NCI-H1694 (cell line): ENCODE measurements at regions not wholly inside any gene's neighbourhood (a gene's known extent, or its start where the extent isn't known, plus 50 kb on each side); places are given as distances from the start of the nearest gene placed in this dataset.
"Not testable (repeated sequence)": the region's sequence is repeated elsewhere in the genome, so short reads cannot be mapped to it uniquely, and the experiment has no call there.

Experiments used
- DNase-seq: peaks from one replicate; lab custom pipeline; 2025; lab: John Stamatoyannopoulos, UW

GRCh38 chr5:56763711-56764466 lies 51.5 kb upstream of the MAP3K1 start:
- DNase-seq = no peak

GRCh38 chr5:56763182-56763581 lies 52.2 kb upstream of the MAP3K1 start:
- no peak for DNase-seq

DNA sequence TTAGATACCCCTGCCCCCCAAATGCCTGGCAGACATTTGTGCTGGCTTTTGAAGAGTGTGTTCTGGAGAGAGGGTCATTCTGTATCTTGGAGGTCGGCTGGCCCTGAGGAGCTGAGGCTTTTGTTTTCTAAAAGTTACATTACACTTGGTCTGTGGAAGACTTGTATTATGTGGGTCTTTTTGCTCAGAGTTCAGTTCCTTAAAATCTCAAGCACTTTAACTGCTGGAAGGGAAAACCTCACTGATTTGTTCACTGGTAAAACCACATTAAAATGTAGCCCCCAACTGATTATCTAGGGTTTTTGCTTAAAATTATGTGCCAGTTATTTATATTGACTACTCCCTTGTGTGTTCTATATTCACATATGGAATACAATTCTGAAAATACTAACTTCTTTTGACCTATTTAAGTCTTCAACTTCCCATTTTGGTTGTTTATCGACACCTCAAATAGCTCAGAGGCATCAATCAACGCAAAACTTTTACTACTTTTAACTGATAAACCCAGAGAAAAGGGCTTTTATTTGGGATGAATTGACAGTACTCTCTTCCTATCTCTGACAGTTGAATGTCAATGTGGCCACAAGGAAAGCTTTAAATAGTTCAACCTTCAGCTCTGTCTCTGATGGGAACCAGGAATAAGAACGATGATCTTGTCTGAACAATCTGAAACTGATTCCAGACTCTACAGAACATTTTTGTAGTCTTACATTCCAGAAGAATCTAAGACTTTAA lies 54.0 kb upstream of the MAP3K1 start:
- no peak for DNase-seq

- no peak for DNase-seq
Measured at GRCh38 chr5:56760723-56761122, 54.6 kb upstream of the MAP3K1 start.

DNA sequence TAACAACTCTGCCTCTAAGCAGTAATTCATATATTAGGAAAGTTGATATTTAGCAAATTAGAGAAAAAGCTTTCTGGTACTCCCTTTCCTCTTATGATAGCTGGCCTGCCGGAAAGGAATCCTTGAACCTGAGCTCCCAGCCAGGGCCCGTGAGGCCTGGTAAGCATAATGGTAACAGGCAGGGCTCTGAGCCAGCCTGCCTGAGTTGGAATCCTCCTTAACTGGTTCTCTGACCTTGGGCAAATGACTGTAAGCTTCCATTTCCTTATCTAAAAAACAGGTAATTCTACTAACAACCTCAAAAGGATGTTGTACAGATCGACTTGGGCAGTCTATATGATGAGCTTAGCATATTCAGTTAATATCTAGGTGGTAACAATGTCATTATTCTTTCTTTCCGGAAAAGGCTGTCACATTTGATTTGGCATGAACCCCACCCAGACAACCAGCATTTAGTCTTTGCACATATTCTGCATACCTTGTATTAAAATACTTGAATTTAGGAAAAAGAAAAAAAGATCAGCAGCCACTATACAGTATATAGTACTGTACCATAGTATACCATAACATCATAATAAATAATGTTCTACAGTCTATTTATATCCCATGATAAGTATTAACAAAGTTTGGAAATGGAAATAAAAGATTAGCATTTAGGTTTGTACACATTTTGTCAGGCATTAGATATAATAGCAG lies 55.7 kb upstream of the MAP3K1 start:
- no peak for DNase-seq

DNA sequence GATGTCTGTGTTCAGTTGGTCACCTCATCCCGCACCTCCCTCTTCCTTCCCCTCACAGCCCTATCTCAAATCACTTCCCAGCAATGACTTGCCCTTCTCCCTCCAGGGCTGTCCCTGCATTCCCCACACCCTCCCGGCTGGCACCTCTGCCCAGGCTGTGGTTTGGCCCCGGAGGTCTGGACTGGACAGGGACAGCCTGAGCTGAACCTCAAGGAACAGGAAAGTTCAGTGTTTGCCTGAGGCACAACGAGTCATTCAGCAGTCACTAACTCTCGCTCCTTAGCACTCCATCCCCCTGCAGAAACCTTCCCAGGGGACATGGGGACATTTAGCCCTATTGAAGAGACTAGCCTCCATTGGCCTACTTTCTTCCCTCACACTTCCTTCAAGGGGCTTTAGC lies 58.3 kb upstream of the MAP3K1 start:
- no peak for DNase-seq

GRCh38 chr5:56755036-56755555 lies 60.3 kb upstream of the MAP3K1 start:
- no peak for DNase-seq

GRCh38 chr5:56753588-56753987 lies 61.8 kb upstream of the MAP3K1 start:
- not testable (repeated sequence) for DNase-seq

GRCh38 chr5:56751572-56752313 lies 63.6 kb upstream of the MAP3K1 start:
- no peak for DNase-seq

- no peak for DNase-seq
Measured at GRCh38 chr5:56749842-56750241, 65.5 kb upstream of the MAP3K1 start.

DNA sequence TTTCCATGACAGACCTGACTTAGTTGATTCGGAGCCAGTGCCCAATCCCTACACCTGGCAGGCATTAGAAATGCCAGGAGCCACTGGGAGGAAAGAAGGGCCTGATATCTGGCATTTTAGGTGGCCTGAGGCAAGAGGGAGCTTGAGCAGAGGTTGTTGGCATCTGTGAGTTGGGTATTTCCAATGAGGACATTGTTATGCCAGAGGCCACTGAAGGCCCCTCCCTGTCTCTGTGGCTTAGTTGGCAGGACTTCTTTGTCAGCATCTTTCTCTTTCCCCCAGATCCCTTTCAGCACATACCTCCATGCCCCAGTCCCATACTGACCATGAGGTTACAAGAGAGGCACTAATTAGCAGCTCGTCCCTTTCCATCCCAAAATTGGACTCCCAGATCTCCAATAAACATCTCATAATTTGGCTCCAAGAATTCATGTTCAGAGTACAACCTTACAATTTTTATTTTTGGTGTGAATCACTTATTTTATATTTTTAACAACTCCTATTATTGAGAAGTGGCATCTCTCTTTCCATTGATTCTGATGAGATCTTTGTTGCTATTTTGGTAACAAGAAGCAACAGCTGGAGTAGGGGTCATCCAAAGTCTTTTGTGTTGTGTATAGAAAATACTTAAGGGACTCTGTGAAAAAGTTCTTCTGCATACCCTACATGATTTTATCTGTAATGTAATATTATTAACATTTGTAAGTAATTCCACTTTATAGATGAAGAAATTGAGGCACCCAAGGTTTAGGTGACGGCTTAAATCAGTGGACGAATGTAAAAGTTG lies 68.6 kb upstream of the MAP3K1 start:
- no peak for DNase-seq

- no peak for DNase-seq
Measured at GRCh38 chr5:56745864-56746263, 69.5 kb upstream of the MAP3K1 start.

- DNase-seq = no peak
Measured at GRCh38 chr5:56740868-56741267, 74.5 kb upstream of the MAP3K1 start.

GRCh38 chr5:56739990-56740389 lies 75.4 kb upstream of the MAP3K1 start:
- no peak for DNase-seq

DNA sequence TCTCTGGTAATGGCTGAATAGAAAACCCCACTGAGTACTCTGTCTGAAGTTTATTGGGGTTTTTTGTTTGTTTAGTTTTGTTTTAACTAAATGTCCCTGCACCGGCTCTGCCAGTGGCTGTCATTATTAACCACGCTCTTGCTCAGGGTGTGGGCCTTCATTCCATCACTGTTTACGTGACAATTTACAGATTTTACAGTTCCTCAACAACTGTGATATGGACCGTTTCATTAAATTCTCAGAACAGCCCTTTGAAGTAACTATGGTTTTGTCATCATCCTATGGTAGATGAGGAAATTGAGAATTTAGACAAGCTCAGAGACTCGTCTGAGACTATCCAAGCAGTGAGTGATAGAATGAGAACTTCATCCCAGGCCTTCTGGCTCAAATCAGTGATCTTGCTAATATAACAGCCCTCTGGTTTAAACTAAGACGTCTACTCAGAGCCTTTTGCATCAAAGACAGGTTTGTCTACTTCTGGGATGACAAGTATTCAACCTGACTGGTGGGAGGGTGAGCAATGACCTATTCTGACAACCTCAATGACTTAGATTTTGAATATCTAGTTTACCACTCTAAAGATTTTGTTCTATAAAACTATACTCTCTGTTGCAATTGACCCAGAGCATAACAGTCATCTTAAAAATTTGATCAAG lies 77.3 kb upstream of the MAP3K1 start:
- DNase-seq = no peak

DNA sequence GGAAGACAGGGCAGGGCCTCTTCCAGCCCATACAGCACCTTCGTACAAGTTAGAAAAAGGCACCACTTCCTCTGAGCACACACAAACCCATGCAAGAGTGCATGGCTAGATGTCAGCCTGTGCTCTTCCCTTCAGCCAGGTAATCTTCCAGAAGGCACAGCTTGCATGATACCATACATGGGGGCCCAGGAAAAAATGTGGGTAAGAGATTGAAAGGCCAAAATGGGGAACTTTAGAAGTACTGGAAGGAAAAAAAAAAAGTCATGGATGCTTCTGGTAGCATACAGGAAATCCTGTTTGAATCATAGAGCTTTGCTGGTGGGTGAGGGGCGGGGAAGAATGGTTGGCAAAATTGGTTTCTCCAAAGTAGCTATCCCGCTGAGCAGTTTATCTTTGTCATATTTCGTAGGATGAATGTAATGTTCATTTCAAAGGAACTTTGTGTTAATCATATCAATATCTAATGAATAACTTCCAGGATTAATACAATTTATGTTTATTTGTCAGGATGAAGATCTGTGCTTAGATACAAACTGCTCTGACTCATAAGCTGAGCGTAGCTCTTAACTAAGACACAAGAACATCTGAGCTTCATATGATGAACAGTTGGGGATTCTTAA lies 78.2 kb upstream of the MAP3K1 start:
- no peak for DNase-seq

DNA sequence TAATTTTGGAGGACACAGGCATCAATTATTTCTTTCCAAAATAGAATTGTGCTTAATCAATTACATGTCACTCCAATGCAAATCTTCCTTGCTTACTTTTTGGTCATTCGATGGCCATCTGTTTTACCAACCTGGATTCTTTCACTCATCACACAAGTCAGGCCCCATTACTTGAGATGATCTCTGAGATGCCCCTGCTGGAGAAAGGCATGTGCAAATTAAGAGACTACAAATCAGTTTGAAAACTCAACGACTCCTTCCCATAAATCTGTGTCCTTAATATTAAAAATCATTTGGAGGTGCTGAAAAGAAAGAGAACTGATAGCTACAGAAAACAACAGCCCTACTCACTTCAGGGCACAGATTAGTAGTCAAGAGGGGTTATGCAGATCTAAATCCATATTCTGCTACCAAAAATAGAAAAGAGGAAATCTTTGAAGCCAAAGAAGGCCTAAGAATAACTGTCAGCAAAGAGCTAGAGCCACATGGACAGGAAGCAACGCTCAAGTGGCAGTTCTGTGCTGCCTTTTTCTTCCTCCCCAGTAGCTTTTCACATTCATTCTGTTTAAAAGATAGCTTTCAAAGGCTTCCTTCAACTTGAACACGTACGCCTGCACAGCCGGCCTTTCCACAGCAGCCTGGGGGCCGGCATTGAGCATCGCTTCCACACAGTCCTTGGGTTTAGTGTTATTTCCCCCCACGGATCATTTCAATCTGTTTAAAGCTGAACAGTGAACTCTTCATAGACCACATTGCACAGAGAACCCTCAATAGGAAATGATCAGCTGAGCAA lies 79.3 kb upstream of the MAP3K1 start:
- no peak for DNase-seq

GRCh38 chr5:56734091-56734694 lies 81.2 kb upstream of the MAP3K1 start:
- no peak for DNase-seq

GRCh38 chr5:56733580-56733979 lies 81.8 kb upstream of the MAP3K1 start:
- no peak for DNase-seq
